Gastroesophageal sphincter (tissue), 4 donors: ENCODE measurements at regions not wholly inside any gene's neighbourhood (a gene's known extent, or its start where the extent isn't known, plus 50 kb on each side); places are given as distances from the start of the nearest gene placed in this dataset.

ENCODE experiments used
- ATAC-seq: fragments of 150-250 bp; one replicate; pipeline ENCODE4 v1.9.1; 2016; ENCODE audit warnings: mild to moderate bottlenecking, moderate library complexity
- H3K27ac ChIP-seq, 4 donors: fragments of 200-600 bp; sonication (generic) in 3 of 4; 1 replicate in 3 of 4; 2 replicates in 1 of 4; pipeline ENCODE4 v1.5.1; 2016 to 2019
- H3K27me3 ChIP-seq: fragments of 200-600 bp; sonication (generic); one replicate; pipeline ENCODE4 v1.5.1; 2019
- H3K36me3 ChIP-seq, 2 donors: fragments of 200-600 bp; sonication (generic); one replicate each; pipeline ENCODE4 v1.5.1; 2019; ENCODE audit warnings: control low read depth in 1 of 2
- H3K4me1 ChIP-seq, 3 donors: fragments of 200-600 bp; sonication (generic); 1 replicate in 2 of 3; 2 replicates in 1 of 3; pipeline ENCODE4 v1.5.1; 2016 to 2019; ENCODE audit warnings: control low read depth in 2 of 3
- H3K4me3 ChIP-seq, 2 donors: fragments of 200-600 bp; sonication (generic); one replicate each; pipeline ENCODE4 v1.5.1; 2019; ENCODE audit warnings: mild to moderate bottlenecking in 1 of 2, moderate library complexity in 1 of 2
- H3K9me3 ChIP-seq, 3 donors: fragments of 200-600 bp; sonication (generic); one replicate each; pipeline ENCODE4 v1.5.1; 2017 to 2019; ENCODE audit warnings: control low read depth in 2 of 3
- CTCF ChIP-seq, 4 experiments: fragments of 200-600 bp in 2 of 4; fragments of 450-650 bp in 2 of 4; sonication (generic) in 1 of 4; IDR thresholded peaks; one replicate each; pipeline ENCODE4 v1.5.1; 2017 to 2019; ENCODE audit warnings: antibody characterized with exemption in 4 of 4, mild to moderate bottlenecking in 2 of 4, moderate library complexity in 2 of 4
- EP300 ChIP-seq: sonication (generic); formaldehyde crosslinking; IDR thresholded peaks from one replicate; pipeline ENCODE4 v1.6.1; 2017; ENCODE audit warnings: antibody characterized with exemption, mild to moderate bottlenecking
- POLR2A ChIP-seq, 2 donors: fragments of 450-650 bp; IDR thresholded peaks; one replicate each; pipeline ENCODE4 v1.6.1; 2017; ENCODE audit warnings: antibody characterized with exemption in 2 of 2, mild to moderate bottlenecking in 2 of 2, moderate library complexity in 1 of 2
- POLR2AphosphoS5 ChIP-seq: sonication (generic); formaldehyde crosslinking; IDR thresholded peaks from one replicate; pipeline ENCODE4 v1.6.1; 2017; ENCODE audit warnings: antibody characterized with exemption
- WGBS, 2 donors: methylation state at CpG; one replicate each; pipeline ENCODE4 v1.1.5; 2018; ENCODE audit warnings: low coverage in 1 of 2; 5-methylcytosine and 5-hydroxymethylcytosine counted together

- H3K27me3 ChIP-seq = no peaks in the 10 kb centered on the region
- no peaks in the 10 kb centered on the region for H3K9me3 ChIP-seq
- H3K4me1 ChIP-seq = no peaks in the 10 kb centered on the region
- ATAC-seq = no peak
- H3K4me3 ChIP-seq = no peak overlapping the region
- H3K36me3 ChIP-seq = no peaks in the 10 kb centered on the region
- TF ChIP-seq CTCF (IDR thresholded peaks at IDR 0.05) = no peak
- no peak for TF ChIP-seq POLR2AphosphoS5
- no peak overlapping the region for H3K27ac ChIP-seq
- WGBS, 2 donors = 70 to 80% methylated on average over 6 of the region's 6 CpGs
Observed at GRCh38 chr12:18853570-18854366, 115.8 kb downstream of the CAPZA3 start.

GRCh38 chr12:18857656-18858055 is 119.7 kb downstream of the CAPZA3 start:
- no peaks in the 10 kb centered on the region for H3K27me3 ChIP-seq
- H3K36me3 ChIP-seq = no peaks in the 10 kb centered on the region
- TF ChIP-seq CTCF (IDR thresholded peaks at IDR 0.05) = no peak
- no peak for TF ChIP-seq POLR2AphosphoS5
- no peak for TF ChIP-seq POLR2A (IDR thresholded peaks at IDR 0.05)
- TF ChIP-seq EP300 = no peak
- no peaks in the 10 kb centered on the region for H3K9me3 ChIP-seq
- H3K27ac ChIP-seq = no peak overlapping the region
- ATAC-seq = no peak
- no peaks in the 10 kb centered on the region for H3K4me1 ChIP-seq
- H3K4me3 ChIP-seq = no peak overlapping the region

GRCh38 chr12:18859400-18859799 is 121.5 kb downstream of the CAPZA3 start:
- no peaks in the 10 kb centered on the region for H3K9me3 ChIP-seq
- 33% methylated on average over 1 of the region's 1 CpG; no CpG with 5 or more reads in 1 of the 2 donors for WGBS, 2 donors
- no peak overlapping the region for H3K27ac ChIP-seq
- H3K4me3 ChIP-seq = no peak overlapping the region
- ATAC-seq = no peak
- H3K36me3 ChIP-seq = no peaks in the 10 kb centered on the region
- H3K27me3 ChIP-seq = no peaks in the 10 kb centered on the region
- H3K4me1 ChIP-seq = no peaks in the 10 kb centered on the region
- TF ChIP-seq POLR2A (IDR thresholded peaks at IDR 0.05) (no peak), EP300 (no peak), POLR2AphosphoS5 (no peak), CTCF (IDR thresholded peaks at IDR 0.05) (no peak)

- Histone ChIP-seq H3K4me1 (peaks cover 0 to 13% (median 2%) of the 10 kb centered on the region in 3 donors), H3K27me3 (no peaks in the 10 kb centered on the region)
- 74 to 75% methylated on average over 3 of the region's 3 CpGs for WGBS, 2 donors
Observed at GRCh38 chr12:18861287-18861858, 123.5 kb downstream of the CAPZA3 start.

More at GRCh38 chr12:18861287-18861858, 123.5 kb downstream of the CAPZA3 start:
- no peak overlapping the region for H3K27ac ChIP-seq
- H3K36me3 ChIP-seq = no peaks in the 10 kb centered on the region
- TF ChIP-seq EP300 (no peak), CTCF (IDR thresholded peaks at IDR 0.05) (peak; percentile 27 to 54 (median 44))
- no peak for ATAC-seq
- H3K4me3 ChIP-seq = no peak overlapping the region
- no peaks in the 10 kb centered on the region for H3K9me3 ChIP-seq
